NT2/D1 (cell line): ENCODE measurements at regions not wholly inside any gene's neighbourhood (a gene's known extent, or its start where the extent isn't known, plus 50 kb on each side); places are given as distances from the start of the nearest gene placed in this dataset.
"Not testable (repeated sequence)": the region's sequence is repeated elsewhere in the genome, so short reads cannot be mapped to it uniquely, and the experiment has no call there.

Source experiments
- DNase-seq: peaks from one replicate; pipeline ENCODE4 v3.0.0-alpha.2; 2011; ENCODE audit warnings: low read depth, low spot score
- H3K27me3 ChIP-seq: 2 replicates; pipeline ENCODE4 v1.6.0; 2011; ENCODE audit warnings: mild to moderate bottlenecking; ENCODE audit not compliant: insufficient read length, insufficient read depth
- H3K36me3 ChIP-seq: 2 replicates; pipeline ENCODE4 v1.6.1; 2011; ENCODE audit warnings: mild to moderate bottlenecking, low read length, mixed read lengths; ENCODE audit not compliant: insufficient read depth, insufficient read length
- H3K4me1 ChIP-seq: 2 replicates; pipeline ENCODE4 v1.5.1; 2011; ENCODE audit not compliant: insufficient read depth, insufficient read length
- H3K4me3 ChIP-seq: 2 replicates; pipeline ENCODE4 v1.5.1; 2011; ENCODE audit warnings: low read depth; ENCODE audit not compliant: insufficient read length
- H3K9ac ChIP-seq: 2 replicates; pipeline ENCODE4 v1.6.0; 2011; ENCODE audit warnings: low read depth; ENCODE audit not compliant: insufficient read length
- H3K9me3 ChIP-seq: 2 replicates; pipeline ENCODE4 v1.5.1; 2011; ENCODE audit warnings: mild to moderate bottlenecking, low read length; ENCODE audit not compliant: insufficient read depth
- SUZ12 ChIP-seq: IDR thresholded peaks from 2 replicates; pipeline ENCODE4 v1.6.1; 2011; ENCODE audit not compliant: insufficient read length, insufficient read depth; ENCODE audit errors: extremely low read depth
- YY1 ChIP-seq: IDR thresholded peaks from 2 replicates; pipeline ENCODE4 v1.6.1; 2011; ENCODE audit not compliant: insufficient read length, insufficient read depth
- ZNF274 ChIP-seq: IDR thresholded peaks from 2 replicates; pipeline ENCODE4 v1.6.1; 2011; ENCODE audit warnings: mild to moderate bottlenecking, low read depth, low read length

DNA sequence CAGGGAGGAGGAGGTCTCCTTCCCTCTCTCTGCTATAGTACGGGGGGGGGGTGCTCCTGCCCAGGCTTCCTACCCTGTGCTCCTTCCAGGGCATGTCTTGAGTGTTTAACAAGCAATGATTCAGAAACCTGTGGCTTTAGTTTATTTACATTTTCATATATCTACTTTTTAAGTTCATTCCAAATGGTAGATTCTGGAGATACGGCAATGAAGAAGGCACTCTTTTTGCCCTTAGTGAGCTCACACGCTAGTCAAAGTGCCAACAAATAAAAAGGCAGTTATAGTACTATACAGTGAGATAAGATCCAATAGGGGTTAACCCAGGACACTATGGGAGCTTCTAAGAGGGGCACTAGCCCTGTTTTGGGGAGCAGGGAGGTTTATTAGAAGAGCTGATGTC lies 169.3 kb upstream of the CACNA1E start:
- H3K27me3 ChIP-seq, result peaks cover 51% of the 10 kb centered on the region

DNA sequence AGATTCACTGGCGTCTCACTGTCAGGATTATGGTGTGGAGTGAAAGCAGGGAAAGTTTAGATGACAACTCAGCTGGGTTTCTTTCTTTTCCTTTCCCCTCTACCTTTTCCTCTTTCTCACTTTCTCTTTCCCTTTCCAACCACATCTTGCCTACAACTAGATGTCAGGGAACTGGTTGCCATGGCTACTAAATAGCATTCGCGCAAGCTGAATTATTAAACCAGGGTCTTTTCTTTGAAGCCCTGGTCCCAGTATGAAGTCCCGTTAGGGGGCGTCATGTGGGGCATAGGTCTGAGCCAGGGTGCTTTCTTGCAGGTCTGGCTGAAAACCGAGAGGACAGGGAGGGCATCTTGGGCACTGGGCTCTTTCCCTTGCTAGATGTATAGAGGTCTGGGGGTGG lies 168.4 kb upstream of the CACNA1E start:
- Histone ChIP-seq H3K4me3 (no peak overlapping the region), H3K9me3 (peaks cover 12% of the 10 kb centered on the region; the same call in 1 of the 2 replicates), H3K9ac (no peak overlapping the region), H3K4me1 (no peaks in the 10 kb centered on the region), H3K27me3 (peaks cover 60% of the 10 kb centered on the region), H3K36me3 (no peaks in the 10 kb centered on the region)
- TF ChIP-seq ZNF274, result no peak
- no peak for TF ChIP-seq SUZ12
- no peak for DNase-seq

More for the DNA sequence above, 169.3 kb upstream of the CACNA1E start:
- H3K4me1 ChIP-seq, result no peaks in the 10 kb centered on the region
- H3K4me3 ChIP-seq, result no peak overlapping the region
- TF ChIP-seq YY1, result no peak
- TF ChIP-seq ZNF274, result no peak
- TF ChIP-seq SUZ12, result no peak
- peaks cover 12% of the 10 kb centered on the region; the same call in 1 of the 2 replicates for H3K9me3 ChIP-seq
- no peaks in the 10 kb centered on the region for H3K36me3 ChIP-seq
- DNase-seq, result no peak
- no peak overlapping the region for H3K9ac ChIP-seq

DNA sequence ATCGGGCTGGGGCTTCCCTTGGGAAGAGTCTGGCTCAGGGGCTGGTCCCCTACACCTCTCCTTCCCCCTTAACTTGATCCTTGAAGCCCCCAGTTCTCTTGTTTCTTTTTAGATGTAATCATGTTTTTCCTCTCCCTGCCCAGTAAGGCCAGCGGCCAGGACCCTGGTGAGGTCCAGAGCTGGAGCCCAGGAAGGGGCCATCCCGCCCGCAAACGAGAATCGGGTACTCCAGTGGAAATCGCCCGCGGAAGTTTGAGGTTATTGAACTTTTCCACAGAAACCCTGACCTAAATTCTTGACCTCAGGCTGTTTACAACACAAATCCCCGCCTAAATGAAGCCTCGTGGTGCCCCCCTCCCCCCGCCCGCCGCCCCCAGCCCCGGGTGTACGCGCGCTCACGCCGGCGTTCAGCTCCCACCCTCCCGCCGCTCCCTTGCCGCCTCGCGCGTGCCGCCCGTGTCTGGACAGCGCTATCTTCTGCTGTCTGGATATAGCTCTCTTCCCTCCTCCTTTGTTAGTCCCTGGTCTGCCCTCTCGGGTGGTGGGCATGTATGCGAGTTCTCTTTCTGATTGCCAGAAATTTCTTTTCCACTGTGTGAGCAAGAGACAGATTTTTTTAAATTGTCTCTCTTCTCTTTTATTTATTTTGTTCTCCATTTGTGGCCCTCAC lies 165.9 kb upstream of the CACNA1E start:
- DNase-seq, result no peak
- H3K4me3 ChIP-seq, result peak overlapping the region; percentile 55
- TF ChIP-seq YY1 (no peak), SUZ12 (no peak), ZNF274 (no peak)
- H3K9ac ChIP-seq, result peak overlapping the region; percentile 29
- H3K4me1 ChIP-seq, result no peaks in the 10 kb centered on the region
- no peaks in the 10 kb centered on the region for H3K36me3 ChIP-seq
- H3K27me3 ChIP-seq, result peaks cover 84% of the 10 kb centered on the region
- H3K9me3 ChIP-seq, result no peaks in the 10 kb centered on the region; the same call in 1 of the 2 replicates

DNA sequence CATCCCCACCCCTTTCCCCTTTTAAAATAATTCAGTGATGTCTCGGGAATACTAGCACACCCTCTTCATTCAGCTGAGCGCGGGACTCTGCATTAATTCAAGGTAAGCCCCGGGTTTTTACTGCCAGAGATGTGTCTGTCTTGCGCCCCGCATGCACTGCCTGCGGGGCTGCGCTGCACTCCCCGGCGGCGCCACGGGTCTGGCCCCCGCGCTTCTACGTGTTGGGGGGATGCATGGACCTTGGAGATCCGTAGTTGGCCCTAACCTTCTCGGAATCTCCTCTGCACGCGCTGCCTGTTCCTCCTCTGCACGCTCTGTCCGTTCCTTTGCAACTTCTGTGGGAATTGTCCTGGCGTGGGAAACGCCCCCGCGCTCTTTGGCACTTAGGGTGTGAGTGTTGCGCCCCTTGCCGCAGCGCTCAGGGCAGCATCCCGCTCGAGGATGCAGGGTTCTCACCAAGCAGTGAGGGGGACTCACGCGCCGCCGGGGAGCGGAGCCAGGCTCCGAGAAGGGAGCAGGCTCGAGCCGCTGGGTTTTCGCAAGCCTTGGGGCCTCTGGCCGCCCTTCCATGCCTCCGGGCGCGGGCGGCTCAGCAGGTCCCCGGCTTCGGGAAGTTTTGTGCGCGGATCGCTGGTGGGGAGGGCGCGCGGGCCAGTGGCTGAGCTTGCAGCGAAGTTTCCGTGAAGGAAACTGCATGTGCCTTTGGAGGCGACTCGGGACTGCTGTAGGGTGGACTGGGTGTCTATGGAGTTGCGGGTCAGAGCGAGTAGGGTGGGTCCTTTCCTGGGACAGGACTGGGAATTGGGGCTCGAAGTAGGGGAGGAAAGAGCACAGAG lies 165.1 kb upstream of the CACNA1E start:
- no peak for DNase-seq
- peak overlapping the region; percentile 55 for H3K4me3 ChIP-seq
- peak overlapping the region; percentile 61 for H3K9ac ChIP-seq
- H3K9me3 ChIP-seq, result no peaks in the 10 kb centered on the region
- peaks cover 85% of the 10 kb centered on the region for H3K27me3 ChIP-seq
- no peaks in the 10 kb centered on the region for H3K36me3 ChIP-seq
- TF ChIP-seq YY1 (no peak), ZNF274 (no peak), SUZ12 (peak; percentile 29)
- H3K4me1 ChIP-seq, result no peaks in the 10 kb centered on the region

DNA sequence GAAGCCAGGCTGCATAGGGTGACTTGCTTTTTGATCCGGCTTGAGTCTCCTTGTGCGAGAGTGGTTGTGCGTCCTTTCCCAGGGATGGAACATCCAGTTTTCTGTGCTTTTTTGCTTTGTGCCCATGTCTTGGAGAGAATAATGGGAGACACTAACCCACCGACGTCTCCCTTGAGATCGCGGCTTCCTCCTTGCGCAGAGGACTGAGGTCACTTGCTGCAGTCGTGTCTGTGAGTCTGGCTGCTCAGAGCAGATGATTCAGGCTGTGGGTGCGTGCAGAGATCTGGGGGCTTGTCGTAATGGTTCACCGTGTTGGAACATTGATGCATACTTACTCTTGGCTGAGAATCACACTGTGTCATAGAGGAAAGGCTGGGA lies 164.5 kb upstream of the CACNA1E start:
- Histone ChIP-seq H3K4me1 (no peaks in the 10 kb centered on the region), H3K27me3 (peaks cover 87% of the 10 kb centered on the region), H3K36me3 (no peaks in the 10 kb centered on the region), H3K9me3 (no peaks in the 10 kb centered on the region), H3K4me3 (peak overlapping the region; percentile 55), H3K9ac (peak overlapping the region; percentile 61)
- no peak for DNase-seq
- TF ChIP-seq YY1 (no peak), SUZ12 (no peak), ZNF274 (no peak)

DNA sequence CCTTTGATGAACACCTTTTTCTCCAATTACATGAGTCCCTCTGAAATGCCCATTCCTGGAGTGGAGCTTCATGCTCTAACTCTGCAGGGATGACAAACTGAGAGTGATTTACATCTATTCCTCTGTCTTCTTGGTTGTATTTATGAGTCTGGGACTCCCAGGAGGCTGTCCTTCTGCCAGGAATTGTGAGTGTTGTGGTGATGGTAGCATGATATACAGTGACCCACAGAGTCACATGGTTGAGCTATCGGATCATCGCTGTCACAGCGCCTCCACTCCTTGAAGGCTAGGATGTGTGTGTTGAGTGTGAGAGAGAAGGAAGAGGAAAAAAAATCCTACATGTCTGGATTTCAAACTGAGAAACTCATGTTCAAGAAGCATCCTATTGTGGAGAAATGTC lies 163.4 kb upstream of the CACNA1E start:
- H3K9me3 ChIP-seq, result no peaks in the 10 kb centered on the region
- peaks cover 77% of the 10 kb centered on the region for H3K27me3 ChIP-seq
- no peak for TF ChIP-seq ZNF274
- no peak for TF ChIP-seq YY1
- no peak for TF ChIP-seq SUZ12

DNA sequence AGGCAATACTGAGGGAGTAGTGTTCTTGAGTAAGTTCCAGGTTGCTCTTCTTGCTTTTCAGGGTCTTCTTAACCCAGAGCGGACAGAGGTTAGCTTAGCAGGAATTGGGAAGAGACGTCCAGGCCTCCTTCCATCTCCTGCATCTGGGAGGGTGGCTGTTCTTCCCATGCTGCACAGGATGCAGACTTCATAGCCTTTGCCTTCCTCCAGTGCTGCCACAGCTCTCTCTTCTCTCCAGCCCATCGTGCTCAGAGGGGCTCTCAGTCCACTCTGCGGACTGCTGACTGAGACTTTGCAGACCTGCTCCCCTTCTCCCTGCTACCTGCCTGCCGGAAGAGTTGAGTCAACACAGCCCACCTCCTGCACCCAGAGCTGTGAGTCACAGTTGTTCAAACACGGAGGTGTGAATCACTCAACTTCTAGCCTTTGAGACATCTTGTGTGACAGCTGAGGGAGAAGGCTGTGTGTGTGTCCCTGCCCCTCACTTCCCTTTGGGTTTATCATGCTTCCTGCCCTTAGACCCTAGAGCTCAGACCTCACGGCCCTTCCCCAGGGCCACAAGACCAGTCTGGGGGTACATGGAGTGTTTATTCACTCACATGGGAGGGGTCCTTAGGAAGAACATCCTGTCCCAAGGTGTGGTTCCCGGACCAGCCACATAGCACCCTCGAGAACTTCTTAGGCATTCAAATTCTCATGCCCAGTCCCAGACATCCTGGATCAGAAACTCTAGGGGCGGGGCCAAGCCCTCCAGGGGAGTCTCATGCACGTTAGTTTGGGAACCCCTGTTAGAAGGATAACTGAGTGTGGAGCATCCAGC lies 158.3 kb upstream of the CACNA1E start:
- Histone ChIP-seq H3K9ac (no peak overlapping the region), H3K9me3 (peaks cover 11% of the 10 kb centered on the region; the same call in 1 of the 2 replicates), H3K36me3 (no peaks in the 10 kb centered on the region), H3K27me3 (peaks cover 29% of the 10 kb centered on the region), H3K4me1 (no peaks in the 10 kb centered on the region), H3K4me3 (no peak overlapping the region)
- DNase-seq, result no peak
- no peak for TF ChIP-seq SUZ12

More for the DNA sequence above, 163.4 kb upstream of the CACNA1E start:
- Histone ChIP-seq H3K9ac (no peak overlapping the region), H3K4me1 (no peaks in the 10 kb centered on the region), H3K4me3 (no peak overlapping the region), H3K36me3 (no peaks in the 10 kb centered on the region)
- DNase-seq, result no peak

DNA sequence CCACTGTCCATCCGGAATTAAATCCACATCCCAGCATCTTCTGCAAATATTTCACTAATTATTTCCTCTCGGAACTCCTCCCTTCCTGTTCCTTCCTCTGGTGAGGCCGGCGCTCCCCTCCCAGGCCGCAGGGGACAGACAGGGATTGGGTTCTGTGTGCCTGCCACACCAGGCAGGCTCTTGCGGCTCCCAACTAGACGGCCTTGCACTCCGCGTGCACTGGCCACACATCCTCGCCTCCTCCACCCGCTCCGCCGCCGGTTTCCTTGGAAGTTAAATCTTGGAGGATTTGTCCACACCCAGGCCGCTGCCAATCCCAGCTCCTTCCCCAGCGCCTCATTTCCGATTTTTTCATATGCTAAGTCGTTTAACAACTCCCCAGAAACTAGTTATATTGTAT lies 157.6 kb upstream of the CACNA1E start:
- H3K36me3 ChIP-seq, DNase-seq, H3K9ac ChIP-seq, H3K4me3 ChIP-seq, H3K4me1 ChIP-seq: not testable (repeated sequence)
- peaks cover 11% of the 10 kb centered on the region; the same call in 1 of the 2 replicates for H3K9me3 ChIP-seq
- H3K27me3 ChIP-seq, result peaks cover 21% of the 10 kb centered on the region
